Heart left ventricle (tissue), 13 donors: ENCODE measurements at regions not wholly inside any gene's neighbourhood (a gene's known extent, or its start where the extent isn't known, plus 50 kb on each side); places are given as distances from the start of the nearest gene placed in this dataset.
A peak's percentile ranks its signal among the peaks of the same experiment; 100 is the strongest.

Source experiments
- POLR2A ChIP-seq, 2 donors: fragments of 450-650 bp; IDR thresholded peaks; one replicate each; pipeline ENCODE4 v1.6.1; 2017; ENCODE audit warnings: antibody characterized with exemption in 2 of 2, mild to moderate bottlenecking in 2 of 2, moderate library complexity in 2 of 2
- TF ChIP-seq, protein P1 (sequence below), 12 donors: fragments of 200-600 bp; sonication (generic) in 4 of 12; IDR thresholded peaks; one replicate each; pipeline versions ENCODE4 v1.5.0 to v1.8.0; 2018 to 2022; ENCODE audit warnings: antibody characterized with exemption in 12 of 12, mild to moderate bottlenecking in 5 of 12
- donor health status: ischemic (EF 13 %, LVEDD 7.1; RV severe dilation, severe dysfunction).
- donor health status: DM: no; HTN: yes; CAD: no.
- donor health status: DM: no; HTN: no; CAD: no.
- donor health status: ischemic (EF 25% LVEDD 6.9; RV normal size, moderate dysfunction).
- donor health status: ischemic (EF 25% LVEDD 5.7; RV mildly dilated, moderate dysfunction).
- donor health status: ischemic (EF 35%, LVEDD 5.7; RV mildly dilated, moderate dysfunction).
- donor health status: nonischemic (EF 11% LVEDD 7.7; RV severe dilation, severe dysfunction).
- donor health status: DM: yes; HTN: yes; CAD: no.
- donor health status: PGD.
- donor health status: ischemic (EF 29% LVEDD 5.4; RV normal size, mild dysfunction).
- donor health status: nonischemic (EF 23%, LVEDD 6.1; RV moderate dilation, normal function).

DNA sequence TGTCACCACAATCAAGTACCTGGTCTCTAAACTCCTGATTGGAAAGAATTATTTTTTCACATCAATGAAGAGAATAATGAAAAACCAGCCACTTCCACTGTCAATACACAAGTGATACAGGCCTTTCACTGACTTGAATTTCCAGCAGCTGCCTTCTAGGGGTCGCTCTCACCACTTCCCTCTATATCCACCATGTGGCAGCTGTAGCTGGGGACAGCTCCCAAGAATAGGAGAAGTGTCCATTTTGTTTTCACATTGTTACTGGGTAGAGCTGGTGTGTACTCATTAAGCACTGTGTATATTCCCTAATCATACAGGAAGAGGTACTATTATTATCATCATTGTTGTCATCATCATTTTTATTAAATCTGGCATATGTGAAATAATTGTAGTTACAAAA, 438.4 kb upstream of the SPTLC3 start:
- TF ChIP-seq, protein P1, sequence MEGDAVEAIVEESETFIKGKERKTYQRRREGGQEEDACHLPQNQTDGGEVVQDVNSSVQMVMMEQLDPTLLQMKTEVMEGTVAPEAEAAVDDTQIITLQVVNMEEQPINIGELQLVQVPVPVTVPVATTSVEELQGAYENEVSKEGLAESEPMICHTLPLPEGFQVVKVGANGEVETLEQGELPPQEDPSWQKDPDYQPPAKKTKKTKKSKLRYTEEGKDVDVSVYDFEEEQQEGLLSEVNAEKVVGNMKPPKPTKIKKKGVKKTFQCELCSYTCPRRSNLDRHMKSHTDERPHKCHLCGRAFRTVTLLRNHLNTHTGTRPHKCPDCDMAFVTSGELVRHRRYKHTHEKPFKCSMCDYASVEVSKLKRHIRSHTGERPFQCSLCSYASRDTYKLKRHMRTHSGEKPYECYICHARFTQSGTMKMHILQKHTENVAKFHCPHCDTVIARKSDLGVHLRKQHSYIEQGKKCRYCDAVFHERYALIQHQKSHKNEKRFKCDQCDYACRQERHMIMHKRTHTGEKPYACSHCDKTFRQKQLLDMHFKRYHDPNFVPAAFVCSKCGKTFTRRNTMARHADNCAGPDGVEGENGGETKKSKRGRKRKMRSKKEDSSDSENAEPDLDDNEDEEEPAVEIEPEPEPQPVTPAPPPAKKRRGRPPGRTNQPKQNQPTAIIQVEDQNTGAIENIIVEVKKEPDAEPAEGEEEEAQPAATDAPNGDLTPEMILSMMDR (IDR thresholded peaks at IDR 0.05), result peak in 3 of 12 donors; percentile 16 to 25 (median 21)
- TF ChIP-seq POLR2A (IDR thresholded peaks at IDR 0.05), result no peak
